Thoracic aorta (tissue), 2 donors: ENCODE measurements at regions not wholly inside any gene's neighbourhood (a gene's known extent, or its start where the extent isn't known, plus 50 kb on each side); places are given as distances from the start of the nearest gene placed in this dataset.

Experiments
- ATAC-seq: fragments of 150-250 bp; one replicate; pipeline ENCODE4 v1.8.0; 2017; ENCODE audit warnings: low read depth; ENCODE audit not compliant: insufficient number of reproducible peaks, low FRiP score
- DNase-seq: peaks from one replicate; pipeline ENCODE4 v3.0.0-alpha.2; 2020; ENCODE audit warnings: low spot score
- H3K27ac ChIP-seq, 2 donors: fragments of 200-600 bp; sonication (generic); 1 replicate in 1 of 2; 2 replicates in 1 of 2; pipeline ENCODE4 v1.5.1; 2016; ENCODE audit warnings: mild to moderate bottlenecking in 2 of 2, moderate library complexity in 2 of 2
- H3K27me3 ChIP-seq: fragments of 200-600 bp; sonication (generic); replicated peaks from 2 replicates; pipeline ENCODE4 v1.6.0; 2016; ENCODE audit warnings: mild to moderate bottlenecking; ENCODE audit not compliant: insufficient read depth
- H3K36me3 ChIP-seq: fragments of 200-600 bp; sonication (generic); one replicate; pipeline ENCODE4 v1.5.1; 2016
- H3K4me1 ChIP-seq, 2 donors: fragments of 200-600 bp; sonication (generic); 1 replicate in 1 of 2; 2 replicates in 1 of 2; pipeline versions ENCODE4 v1.5.1 to v1.6.0; 2016; ENCODE audit warnings: low read depth in 2 of 2, mild to moderate bottlenecking in 1 of 2; ENCODE audit not compliant: control insufficient read depth in 1 of 2
- H3K4me3 ChIP-seq: fragments of 200-600 bp; sonication (generic); 2 replicates; pipeline ENCODE4 v1.5.1; 2016; ENCODE audit warnings: mild to moderate bottlenecking
- H3K9me3 ChIP-seq: fragments of 200-600 bp; sonication (generic); 2 replicates; pipeline ENCODE4 v1.5.1; 2016
- CTCF ChIP-seq: fragments of 200-600 bp; sonication (generic); IDR thresholded peaks from one replicate; pipeline ENCODE4 v1.5.1; 2019; ENCODE audit warnings: antibody characterized with exemption

GRCh38 chr5:39867923-39868322 is 443.1 kb upstream of the DAB2 start:
- no peaks in the 10 kb centered on the region for H3K27me3 ChIP-seq
- DNase-seq (no peak), ATAC-seq (no peak)
- no peak overlapping the region for H3K4me3 ChIP-seq
- H3K27ac ChIP-seq, result no peak overlapping the region
- no peak for TF ChIP-seq CTCF
- H3K9me3 ChIP-seq, result no peaks in the 10 kb centered on the region
- H3K4me1 ChIP-seq, result no peaks in the 10 kb centered on the region
- H3K36me3 ChIP-seq, result no peaks in the 10 kb centered on the region

- no peak overlapping the region for H3K27ac ChIP-seq
- H3K4me1 ChIP-seq, result no peaks in the 10 kb centered on the region
- DNase-seq (no peak), ATAC-seq (no peak)
- no peaks in the 10 kb centered on the region for H3K27me3 ChIP-seq
- no peaks in the 10 kb centered on the region for H3K9me3 ChIP-seq
- no peak for TF ChIP-seq CTCF
- H3K36me3 ChIP-seq, result no peaks in the 10 kb centered on the region
- no peak overlapping the region for H3K4me3 ChIP-seq
Observed at GRCh38 chr5:39863926-39864552, 439.3 kb upstream of the DAB2 start.

GRCh38 chr5:39857041-39857440 is 432.3 kb upstream of the DAB2 start:
- DNase-seq (no peak), ATAC-seq (no peak)
- no peak overlapping the region for H3K27ac ChIP-seq
- no peaks in the 10 kb centered on the region for H3K36me3 ChIP-seq
- no peaks in the 10 kb centered on the region for H3K27me3 ChIP-seq
- TF ChIP-seq CTCF, result no peak
- H3K9me3 ChIP-seq, result no peaks in the 10 kb centered on the region
- H3K4me3 ChIP-seq, result no peak overlapping the region
- H3K4me1 ChIP-seq, result no peaks in the 10 kb centered on the region

- TF ChIP-seq CTCF, result no peak
- H3K4me1 ChIP-seq, result no peaks in the 10 kb centered on the region
- ATAC-seq (no peak), DNase-seq (no peak)
- H3K9me3 ChIP-seq, result no peaks in the 10 kb centered on the region
- no peak overlapping the region for H3K4me3 ChIP-seq
- H3K27me3 ChIP-seq, result no peaks in the 10 kb centered on the region
- H3K36me3 ChIP-seq, result no peaks in the 10 kb centered on the region
- H3K27ac ChIP-seq, result no peak overlapping the region
Observed at GRCh38 chr5:39854771-39855410, 430.1 kb upstream of the DAB2 start.

- H3K4me1 ChIP-seq, result no peaks in the 10 kb centered on the region
- no peaks in the 10 kb centered on the region for H3K36me3 ChIP-seq
- H3K27ac ChIP-seq, result no peak overlapping the region
- H3K9me3 ChIP-seq, result no peaks in the 10 kb centered on the region
- TF ChIP-seq CTCF, result no peak
- H3K27me3 ChIP-seq, result no peaks in the 10 kb centered on the region
- DNase-seq (no peak), ATAC-seq (no peak)
- H3K4me3 ChIP-seq, result no peak overlapping the region
Observed at GRCh38 chr5:39850291-39850690, 425.5 kb upstream of the DAB2 start.
